HL-60 (cell line): ENCODE measurements at regions not wholly inside any gene's neighbourhood (a gene's known extent, or its start where the extent isn't known, plus 50 kb on each side); places are given as distances from the start of the nearest gene placed in this dataset.

ENCODE experiments used
- DNase-seq, 2 experiments: peaks; one replicate each; pipeline ENCODE4 v3.0.0-alpha.2; 2010 to 2020; ENCODE audit warnings: low read depth in 1 of 2, low spot score in 1 of 2
- H3K27ac ChIP-seq: fragments of 250-450 bp; sonication (Bioruptor Pico); replicated peaks from 2 replicates; pipeline ENCODE4 v1.5.1; 2020; ENCODE audit warnings: mild to moderate bottlenecking, moderate library complexity
- H3K27me3 ChIP-seq: fragments of 250-450 bp; sonication (Bioruptor Pico); 2 replicates; pipeline ENCODE4 v1.5.1; 2021; ENCODE audit warnings: mild to moderate bottlenecking, moderate library complexity; ENCODE audit not compliant: insufficient read depth, poor library complexity, severe bottlenecking
- H3K4me3 ChIP-seq: replicated peaks from 2 replicates; pipeline ENCODE4 v1.5.1; 2011; ENCODE audit warnings: mild to moderate bottlenecking, control low read depth, low read length; ENCODE audit not compliant: insufficient read depth
- CTCF ChIP-seq: IDR thresholded peaks from one replicate; pipeline ENCODE4 v1.5.1; 2011; ENCODE audit warnings: low read length, control low read depth, inconsistent platforms; ENCODE audit not compliant: insufficient read depth
- GABPA ChIP-seq: IDR thresholded peaks from 2 replicates; pipeline ENCODE4 v1.6.1; 2012; ENCODE audit warnings: low read depth
- POLR2AphosphoS5 ChIP-seq: IDR thresholded peaks from 2 replicates; pipeline ENCODE4 v1.6.1; 2012; ENCODE audit warnings: low read depth
- REST ChIP-seq: IDR thresholded peaks from 2 replicates; pipeline ENCODE4 v1.6.1; 2012; ENCODE audit warnings: low read depth; ENCODE audit not compliant: insufficient replicate concordance
- SPI1 ChIP-seq: IDR thresholded peaks from 2 replicates; pipeline ENCODE4 v1.6.1; 2012; ENCODE audit warnings: low read depth, mild to moderate bottlenecking, borderline replicate concordance

GRCh38 chr10:33094263-33095051 is 136.4 kb upstream of the ITGB1 start:
- no peak for DNase-seq
- TF ChIP-seq CTCF (no peak), REST (no peak), GABPA (no peak), POLR2AphosphoS5 (no peak), SPI1 (no peak)
- no peaks in the 10 kb centered on the region for H3K27me3 ChIP-seq
- no peak overlapping the region for H3K4me3 ChIP-seq
- no peak overlapping the region for H3K27ac ChIP-seq

GRCh38 chr10:33093362-33093761 is 135.3 kb upstream of the ITGB1 start:
- DNase-seq = no peak
- Histone ChIP-seq H3K27ac (no peak overlapping the region), H3K4me3 (no peak overlapping the region), H3K27me3 (no peaks in the 10 kb centered on the region)
- TF ChIP-seq POLR2AphosphoS5 (no peak), CTCF (no peak), SPI1 (no peak), GABPA (no peak), REST (no peak)

- H3K27me3 ChIP-seq = no peaks in the 10 kb centered on the region
- no peak overlapping the region for H3K27ac ChIP-seq
- TF ChIP-seq CTCF (no peak), SPI1 (no peak), REST (no peak), POLR2AphosphoS5 (no peak), GABPA (no peak)
- H3K4me3 ChIP-seq = no peak overlapping the region
- no peak for DNase-seq
Measured at GRCh38 chr10:33092596-33092995, 134.6 kb upstream of the ITGB1 start.
